HuH-7.5 (cell line): ENCODE measurements at regions not wholly inside any gene's neighbourhood (a gene's known extent, or its start where the extent isn't known, plus 50 kb on each side); places are given as distances from the start of the nearest gene placed in this dataset.

Source experiments
- DNase-seq: peaks from one replicate; pipeline ENCODE4 v3.0.0; 2011; ENCODE audit warnings: low spot score

DNA sequence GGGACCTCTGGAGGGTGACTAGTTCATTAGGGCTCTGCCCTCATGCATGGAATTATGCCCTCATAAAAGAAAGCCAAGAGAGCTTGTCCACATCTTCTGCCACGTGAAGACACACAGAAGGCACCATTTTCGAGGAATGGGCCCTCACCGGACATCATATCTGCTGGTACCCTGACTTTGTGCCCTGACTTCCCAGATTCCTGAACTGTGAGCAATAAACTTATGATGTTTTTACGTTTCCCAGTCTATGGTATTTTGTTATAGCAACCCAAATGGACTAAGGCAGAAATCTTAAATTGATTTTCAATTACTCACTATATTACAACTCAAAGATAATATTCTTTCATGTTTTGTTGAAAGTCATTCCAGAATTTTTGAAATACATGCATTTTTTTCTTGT is 163.8 kb upstream of the PAPPA start:
- DNase-seq, result no peak

DNA sequence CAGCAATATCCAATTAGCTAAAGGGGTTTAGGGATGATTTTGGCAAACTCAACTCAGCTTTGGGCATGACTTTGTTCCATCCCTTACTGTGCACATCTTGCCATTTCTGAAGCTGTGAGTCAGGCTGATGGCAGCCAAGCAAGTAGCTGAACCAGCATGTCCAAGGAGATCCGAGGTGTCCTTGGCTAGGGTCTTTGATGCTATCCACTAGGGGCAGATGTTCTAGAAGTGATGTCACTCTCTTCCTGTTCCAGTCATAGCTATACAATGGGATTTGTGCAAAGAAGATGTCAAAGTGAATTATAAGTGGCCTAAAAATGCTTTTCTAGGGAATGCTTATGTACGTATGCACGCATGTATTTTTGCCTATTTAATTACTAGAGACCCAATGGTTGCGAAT is 160.8 kb upstream of the PAPPA start:
- DNase-seq, result no peak

DNA sequence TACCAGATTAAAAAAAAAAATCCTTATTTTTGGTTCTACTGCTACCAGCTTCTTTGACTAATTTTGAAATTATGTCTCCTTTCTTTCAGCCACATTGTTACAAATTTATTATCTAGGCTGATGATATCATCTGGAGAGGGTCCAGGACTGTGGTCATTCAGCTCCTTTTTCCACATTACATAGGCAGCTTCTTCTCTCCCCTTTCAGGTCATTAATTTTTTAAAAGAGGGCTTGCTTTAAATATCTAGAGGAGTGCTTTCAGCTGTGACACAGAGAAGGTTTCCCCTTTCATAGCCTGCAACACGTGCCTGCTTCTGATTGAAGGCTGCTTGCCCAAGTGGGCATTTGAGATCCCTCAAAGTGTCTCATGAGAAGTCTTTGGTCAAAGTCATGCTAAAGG is 155.7 kb upstream of the PAPPA start:
- no peak for DNase-seq

DNA sequence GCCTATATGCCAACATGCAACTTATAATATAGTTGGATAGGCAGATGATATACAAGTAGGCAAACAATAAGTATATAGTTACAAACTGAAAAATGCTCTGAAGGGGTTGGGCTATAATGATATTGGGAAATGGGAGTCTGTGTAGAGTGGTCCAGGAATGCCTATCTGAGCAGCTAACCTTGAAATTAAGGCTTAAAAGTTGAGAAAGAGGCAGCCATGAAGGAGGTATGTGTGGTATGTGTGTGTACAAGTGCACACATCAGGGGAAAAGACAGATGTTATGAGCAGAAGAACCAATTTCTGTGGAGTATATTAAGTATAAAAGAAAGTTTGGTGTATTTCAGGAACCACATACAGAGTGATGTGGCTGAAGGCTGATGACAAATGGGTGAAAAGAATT is 154.9 kb upstream of the PAPPA start:
- no peak for DNase-seq

DNA sequence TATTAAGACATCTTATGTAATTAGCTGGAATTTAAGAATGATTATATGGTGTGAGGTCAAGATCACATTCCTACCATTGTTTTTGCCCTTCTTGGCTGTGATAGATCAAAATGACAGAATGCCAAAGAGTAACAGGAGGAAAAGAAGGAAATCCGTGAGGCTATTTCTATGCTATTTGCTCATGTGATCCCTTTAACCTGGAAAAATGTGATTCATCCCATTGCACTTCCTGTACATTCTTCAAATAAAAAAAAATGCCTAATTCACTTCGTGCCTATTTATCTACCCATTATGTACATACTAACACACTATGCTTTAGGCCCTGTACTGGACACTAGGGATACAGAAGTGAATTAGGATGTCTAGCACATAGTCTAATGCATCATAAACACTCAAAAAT is 154.1 kb upstream of the PAPPA start:
- DNase-seq, result no peak

DNA sequence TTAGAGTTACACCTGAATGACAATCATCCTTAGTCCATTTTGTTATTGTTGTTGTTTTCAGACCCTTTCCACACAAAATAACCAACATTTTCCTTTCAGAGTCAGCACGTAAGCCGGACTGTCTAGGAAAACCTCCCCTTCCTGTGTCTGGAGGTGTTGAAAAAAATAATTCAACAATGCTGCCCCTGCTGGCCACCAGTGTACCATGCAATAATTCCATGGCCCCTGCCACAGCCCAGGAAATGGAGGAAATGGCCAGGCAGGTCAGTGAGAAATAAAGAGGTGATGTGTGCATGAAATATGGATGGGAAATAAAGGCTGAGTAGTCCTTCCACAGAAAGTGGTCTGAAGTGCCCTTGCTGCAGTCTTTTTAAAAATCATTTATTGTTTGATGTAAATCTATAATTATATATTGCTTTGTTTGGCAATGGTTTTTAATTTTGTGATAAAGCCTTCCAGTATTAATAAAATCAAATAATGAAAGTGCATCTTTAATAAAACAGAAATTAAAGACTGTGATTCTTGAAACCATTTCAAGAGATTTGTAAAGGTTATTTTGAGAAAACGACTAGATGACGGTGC is 152.8 kb upstream of the PAPPA start:
- DNase-seq, result peak; percentile 11

DNA sequence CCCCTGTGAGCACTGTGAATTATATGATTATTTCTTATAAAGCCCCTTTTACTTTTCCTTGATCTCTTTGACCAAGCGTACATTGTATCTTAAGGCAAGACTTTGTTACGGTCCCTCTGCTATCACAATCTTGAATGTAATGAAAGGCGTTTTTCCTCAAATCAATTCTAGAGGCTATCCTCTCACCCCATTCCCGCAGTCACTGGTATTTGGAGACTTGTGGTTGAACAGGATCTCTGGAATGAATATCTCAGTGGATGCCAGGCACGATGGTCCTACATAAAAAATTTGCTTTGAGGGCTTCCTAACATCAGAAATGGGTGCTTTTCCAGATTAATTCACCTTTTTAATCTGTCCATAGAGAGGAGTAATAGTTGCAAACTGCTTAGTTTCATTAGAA is 151.4 kb upstream of the PAPPA start:
- no peak for DNase-seq

DNA sequence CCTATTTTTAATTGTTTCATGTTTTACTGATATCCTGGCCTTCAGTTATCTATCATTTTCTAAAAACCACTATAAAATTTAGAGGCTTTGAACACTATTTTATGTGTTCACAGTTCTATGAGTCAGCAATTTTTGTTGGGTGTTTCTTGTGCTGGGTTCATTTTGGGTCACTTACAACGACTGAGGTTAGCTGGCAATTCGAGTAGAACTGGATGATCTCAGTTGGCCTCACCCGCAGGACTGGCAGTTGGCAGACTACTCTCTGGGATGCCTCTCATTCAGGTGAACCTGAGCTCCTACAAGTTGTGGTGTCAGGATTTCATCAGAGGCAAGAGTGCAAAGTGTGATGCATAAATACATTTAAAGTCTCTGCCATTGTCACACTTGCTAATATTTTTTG is 151.0 kb upstream of the PAPPA start:
- no peak for DNase-seq

DNA sequence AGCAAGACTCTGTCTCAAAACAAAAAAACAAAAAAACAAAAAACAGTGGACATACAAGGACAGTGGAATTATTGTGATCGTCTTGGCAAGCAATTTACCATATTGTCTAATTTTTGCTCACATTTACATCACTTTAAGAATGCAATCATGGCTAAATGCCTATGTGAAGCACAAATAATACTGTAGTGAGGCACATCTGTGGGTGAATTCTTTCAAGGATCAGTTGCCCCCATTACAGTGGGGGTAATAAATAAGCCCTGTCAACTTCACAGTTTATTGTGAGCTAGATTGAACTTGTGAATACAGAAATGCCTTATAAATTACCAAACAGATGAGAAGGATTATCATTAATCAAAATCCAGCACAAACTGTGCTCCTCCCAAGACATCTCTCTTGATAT is 150.2 kb upstream of the PAPPA start:
- no peak for DNase-seq

DNA sequence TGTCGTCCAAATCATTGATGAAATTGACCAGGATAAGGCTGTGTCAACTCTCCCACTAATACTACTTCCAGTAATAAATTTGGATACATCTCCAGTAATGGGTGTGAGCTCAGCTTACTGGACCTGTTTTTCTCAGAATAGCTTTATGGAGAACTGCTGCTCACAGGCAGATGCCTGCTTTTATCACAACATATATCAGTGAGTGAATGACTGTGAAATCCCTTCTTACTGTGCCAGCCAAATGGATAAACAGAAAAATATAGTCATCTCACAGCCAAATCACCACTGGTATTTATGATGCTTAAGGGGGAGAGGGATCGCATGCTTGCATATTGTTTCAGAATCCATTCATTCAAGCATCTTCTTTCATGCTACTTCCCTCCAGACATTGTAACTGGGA is 148.4 kb upstream of the PAPPA start:
- no peak for DNase-seq

DNA sequence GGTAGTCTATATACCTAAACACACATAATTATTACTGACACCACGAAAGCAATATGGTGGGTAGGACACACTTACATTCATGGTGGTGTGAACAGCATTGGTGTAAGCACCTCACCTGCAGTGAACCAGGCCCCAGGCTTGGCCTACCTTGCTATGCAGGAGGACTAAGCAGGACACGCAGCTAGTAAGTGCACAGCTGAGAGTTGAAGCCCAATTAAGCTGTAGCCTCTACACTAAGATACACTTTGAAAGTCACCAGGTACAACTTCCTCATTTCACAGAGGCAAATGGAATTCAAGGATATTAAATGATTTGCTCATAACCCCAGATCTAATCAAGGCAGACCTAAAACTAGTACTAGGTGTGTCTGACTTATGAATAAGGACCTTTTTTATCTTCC is 145.8 kb upstream of the PAPPA start:
- DNase-seq, result no peak

DNA sequence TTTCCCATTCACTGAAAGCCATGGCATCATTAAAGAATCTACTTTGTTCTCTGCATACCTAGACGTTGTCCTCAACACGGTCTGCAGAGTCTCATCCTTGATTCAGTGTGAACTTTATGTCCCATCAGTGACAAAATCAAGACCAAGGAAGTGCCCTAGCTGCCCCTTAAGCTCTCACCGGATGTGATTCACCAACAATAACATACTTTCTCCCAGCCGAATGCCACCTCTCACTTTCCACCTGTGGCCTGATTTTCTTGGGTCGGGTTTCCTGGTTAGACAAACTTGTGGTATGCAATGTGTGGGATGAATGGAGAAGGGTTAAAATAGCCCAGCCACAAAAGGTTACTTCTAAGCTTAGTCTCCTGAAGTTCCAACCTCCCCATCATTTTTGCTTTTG is 145.3 kb upstream of the PAPPA start:
- DNase-seq, result no peak

DNA sequence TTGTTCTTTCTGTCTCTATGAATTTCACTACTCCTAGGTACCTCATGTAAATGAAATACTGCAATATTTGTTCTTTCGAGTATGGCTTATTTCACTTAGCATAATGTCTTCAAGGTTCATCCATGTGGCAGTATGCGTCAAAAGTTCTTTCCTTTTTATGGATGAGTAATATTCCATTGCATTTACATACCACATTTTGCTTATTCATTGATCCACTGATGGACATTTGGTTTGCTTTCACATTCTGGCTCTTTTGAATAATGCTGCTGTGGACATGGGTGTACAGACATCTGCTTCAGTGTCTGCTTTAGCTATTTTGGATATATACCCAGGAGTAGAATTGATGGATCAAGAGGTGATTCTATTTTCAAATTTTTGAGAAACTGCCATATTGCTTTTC is 144.2 kb upstream of the PAPPA start:
- DNase-seq, result no peak

DNA sequence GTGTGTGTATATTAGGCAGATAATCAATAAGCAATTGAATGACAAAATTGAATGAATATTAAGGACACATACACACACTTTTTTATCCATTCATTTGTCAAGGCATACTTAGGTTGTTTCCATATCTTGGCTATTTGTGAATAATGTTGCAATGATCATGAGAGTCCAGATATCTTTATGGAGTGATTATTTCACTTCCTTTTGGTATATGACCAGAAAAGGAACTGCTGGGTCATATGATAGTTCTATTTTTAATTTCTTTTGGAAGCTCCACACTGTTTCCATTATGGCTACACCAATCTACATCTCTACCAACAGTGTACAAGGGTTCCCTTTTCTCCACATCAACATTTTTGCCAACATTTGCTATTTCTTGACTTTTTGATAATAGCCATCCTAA is 137.7 kb upstream of the PAPPA start:
- no peak for DNase-seq

DNA sequence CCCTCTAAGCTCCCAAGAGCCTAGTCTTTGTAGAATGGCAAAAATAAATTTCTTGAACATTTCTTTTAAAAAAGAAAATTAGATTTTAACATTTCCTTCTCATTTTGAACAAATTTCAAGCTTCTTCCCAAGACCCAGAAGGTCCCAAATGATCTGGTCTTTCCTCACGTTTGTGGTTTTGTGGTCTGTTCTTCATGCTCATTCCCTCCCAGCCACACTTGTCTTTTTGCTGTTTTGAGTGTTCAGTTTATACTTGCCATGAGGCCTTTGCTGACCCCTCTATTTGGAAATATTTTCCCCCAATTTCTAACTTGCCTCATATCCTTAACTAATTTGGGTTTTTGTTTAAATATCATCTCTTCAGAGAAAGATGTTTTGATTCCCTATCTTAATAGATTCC is 133.4 kb upstream of the PAPPA start:
- DNase-seq, result no peak

DNA sequence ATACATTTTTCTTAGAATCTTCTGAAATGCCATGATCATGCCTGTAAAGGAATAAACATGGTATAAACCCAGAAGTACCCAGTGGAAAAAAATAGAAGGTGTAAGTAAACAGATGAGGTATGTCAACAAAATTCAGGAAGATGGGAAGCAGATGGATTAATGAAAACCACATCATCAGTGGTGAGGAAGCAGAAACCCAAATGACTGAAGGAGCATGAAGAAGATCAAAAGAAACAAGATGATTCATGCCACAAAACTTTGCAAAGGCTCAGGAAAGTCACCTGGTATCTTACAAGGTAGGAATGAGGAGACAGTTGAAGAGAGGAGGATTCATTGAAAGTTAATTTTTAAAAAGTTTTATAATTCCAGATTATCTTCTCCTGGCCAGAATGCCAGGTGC is 132.8 kb upstream of the PAPPA start:
- DNase-seq, result no peak

DNA sequence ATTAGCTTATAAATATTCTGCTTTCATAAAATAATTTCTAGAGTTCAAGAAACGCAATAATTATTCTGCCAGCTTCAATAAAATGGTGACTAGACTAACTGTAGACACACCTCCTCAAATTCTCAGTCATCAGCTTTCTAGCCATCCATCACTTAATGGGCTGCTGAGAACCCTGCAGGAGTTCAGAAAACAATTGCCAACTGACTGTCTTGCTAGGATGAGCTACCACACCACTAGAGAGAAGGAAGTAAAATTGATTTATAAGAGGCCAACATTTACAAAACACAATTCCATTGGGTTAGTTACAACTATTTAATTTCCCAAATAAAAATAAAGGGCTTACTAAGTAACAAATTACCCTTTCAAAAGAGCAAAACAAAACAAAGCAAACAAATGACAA is 126.5 kb upstream of the PAPPA start:
- DNase-seq, result no peak

DNA sequence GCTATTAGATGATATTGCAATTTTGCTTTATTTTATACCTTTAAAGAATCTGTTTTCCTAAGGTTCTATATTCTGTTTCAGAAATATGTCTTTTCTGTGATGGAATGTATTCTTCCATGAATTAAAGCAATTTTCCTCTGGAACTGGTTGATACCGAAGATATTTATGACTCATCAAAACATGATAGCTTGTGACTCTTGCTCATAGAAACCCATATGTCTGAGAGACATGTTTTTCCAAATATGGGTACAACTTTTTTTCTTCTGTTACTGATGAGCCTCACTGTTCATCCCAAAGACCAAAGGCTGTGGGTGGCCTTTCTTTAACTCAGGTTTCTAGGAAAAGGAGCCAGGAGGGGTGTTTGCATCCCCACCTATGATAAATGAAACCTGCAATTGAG is 126.1 kb upstream of the PAPPA start:
- DNase-seq, result no peak

DNA sequence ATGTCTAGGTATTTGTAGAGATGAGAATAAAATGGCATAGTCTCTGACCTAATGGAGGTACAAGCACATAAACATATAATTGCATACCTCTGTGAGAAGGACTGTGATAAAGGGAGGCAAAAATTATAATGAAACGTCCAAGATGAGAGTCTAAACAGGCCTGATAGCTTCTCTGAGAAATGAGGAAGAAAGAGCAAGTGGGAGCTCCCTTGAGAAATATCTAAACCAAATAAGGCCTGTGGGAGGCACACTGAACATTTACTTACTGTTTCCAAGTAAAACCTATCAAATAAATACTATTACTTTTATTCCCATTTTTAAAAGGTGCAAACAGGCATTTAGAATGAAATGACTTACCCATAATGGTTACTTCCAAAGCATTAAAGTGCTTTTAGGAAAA is 125.6 kb upstream of the PAPPA start:
- DNase-seq, result no peak

DNA sequence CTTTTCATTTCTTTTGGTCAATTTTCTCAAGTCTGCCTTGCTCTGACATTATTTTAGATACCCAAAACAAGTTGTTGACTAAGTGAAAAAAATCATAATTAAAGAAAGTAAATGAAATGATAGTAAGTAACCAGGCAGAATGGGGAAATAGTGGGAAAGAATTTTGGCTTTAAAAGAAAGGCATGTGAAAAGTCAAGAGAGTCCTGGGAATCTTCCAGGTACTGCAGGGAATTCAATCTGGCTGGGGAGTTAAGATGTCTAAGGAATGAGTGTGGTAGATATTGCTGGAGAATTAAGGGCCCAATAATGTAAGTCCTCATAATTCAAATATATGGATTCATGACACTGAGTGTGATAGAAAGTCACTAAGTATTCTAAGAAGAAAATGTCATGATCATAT is 123.1 kb upstream of the PAPPA start:
- no peak for DNase-seq

DNA sequence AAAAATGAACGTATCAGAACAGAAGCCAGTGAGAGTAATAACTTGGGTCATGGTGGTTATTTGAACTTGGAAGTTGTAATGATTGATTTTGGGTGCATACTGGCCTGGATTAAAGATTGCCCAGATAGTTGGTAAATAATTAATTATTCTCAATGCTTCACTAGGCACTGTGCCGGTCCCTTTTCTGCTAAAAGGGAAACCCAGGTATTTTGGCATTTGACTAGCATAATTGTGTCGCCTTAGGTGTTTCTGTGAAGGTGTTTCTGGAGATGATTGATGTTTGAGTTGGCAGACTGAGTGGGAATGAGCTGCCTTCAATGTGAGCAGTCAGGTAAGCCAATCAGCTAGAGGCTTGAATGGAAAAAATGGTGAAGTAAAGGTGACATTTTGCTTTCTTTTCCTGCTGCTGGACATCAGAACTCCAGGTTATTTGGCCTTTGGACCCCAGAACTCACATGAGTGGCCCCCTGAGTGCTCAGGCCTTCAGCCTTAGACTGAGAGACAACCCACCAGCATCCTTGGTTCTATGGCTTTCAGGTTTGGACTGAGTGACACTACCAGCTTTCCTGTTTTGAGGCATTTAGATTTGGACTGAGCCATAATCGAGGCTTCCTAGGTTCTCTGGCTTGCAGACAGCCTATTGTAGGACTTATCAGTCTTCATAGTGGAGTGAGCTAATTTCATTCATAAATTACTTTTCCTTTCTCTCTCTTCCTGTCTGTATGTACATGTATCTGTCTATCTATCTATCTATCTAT is 120.7 kb upstream of the PAPPA start:
- no peak for DNase-seq

DNA sequence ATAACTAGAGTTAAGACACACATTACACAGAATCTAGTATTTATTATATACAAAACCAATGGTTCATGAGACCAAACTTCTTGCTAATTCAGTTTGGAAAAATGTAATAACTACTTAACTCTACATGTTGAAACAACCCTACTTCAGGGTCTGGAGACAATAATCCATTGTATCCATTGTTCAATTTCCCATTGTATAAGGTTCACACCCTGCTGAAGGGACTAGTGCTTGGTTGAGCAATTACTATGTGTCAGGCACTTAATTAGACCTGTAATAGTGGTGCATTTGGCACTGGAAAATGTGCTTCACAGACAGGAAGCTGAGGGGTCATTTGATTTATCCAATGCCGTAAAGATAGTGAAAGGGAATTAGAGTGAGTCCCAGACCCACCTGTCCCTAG is 114.3 kb upstream of the PAPPA start:
- no peak for DNase-seq

DNA sequence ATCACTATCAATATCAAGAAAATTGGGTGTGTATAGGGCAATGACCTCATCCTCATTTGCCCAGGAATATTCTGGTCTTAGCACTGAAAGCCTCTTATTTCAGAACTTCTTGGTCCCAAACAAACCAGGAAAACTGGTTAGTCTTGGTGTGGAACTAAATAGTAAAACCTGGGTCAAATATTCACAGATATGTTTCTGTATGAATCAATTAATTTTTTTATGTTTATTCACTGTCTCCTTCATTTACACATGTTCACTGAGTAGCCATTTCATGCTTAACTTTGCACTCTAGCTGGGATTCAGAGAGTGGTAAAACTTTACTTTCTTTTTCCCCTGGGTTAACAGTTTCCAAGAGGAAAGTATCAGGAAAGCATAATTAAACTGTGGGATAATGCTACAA is 113.7 kb upstream of the PAPPA start:
- no peak for DNase-seq

DNA sequence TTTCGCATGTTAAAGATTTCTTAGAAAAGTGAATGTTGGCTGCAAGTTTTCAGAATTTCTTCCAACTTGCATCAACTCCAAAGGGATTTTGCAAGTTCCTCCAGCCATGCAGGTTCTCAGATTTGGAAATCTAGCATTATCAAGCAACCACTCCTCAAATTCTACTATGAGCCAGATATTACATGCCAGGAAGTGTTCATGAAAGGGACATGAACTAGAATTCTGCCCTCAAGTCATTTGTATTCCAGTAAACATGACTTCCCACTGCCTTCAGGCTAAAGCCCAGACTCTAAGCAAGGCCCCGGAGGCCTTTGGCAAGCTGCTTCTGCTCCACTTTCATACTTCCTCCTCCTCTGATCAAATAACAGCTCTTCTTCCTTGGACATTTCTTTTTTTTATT is 111.3 kb upstream of the PAPPA start:
- no peak for DNase-seq
